Stimulated activated CD4-positive, alpha-beta T cell treated with anti-CD3 and anti-CD28 coated beads, TNF-alpha, amount 100 ng/mL, for 24 hours (primary cell): ENCODE measurements at regions not wholly inside any gene's neighbourhood (a gene's known extent, or its start where the extent isn't known, plus 50 kb on each side); places are given as distances from the start of the nearest gene placed in this dataset.
A peak's percentile ranks its signal among the peaks of the same experiment; 100 is the strongest.
"Not testable (repeated sequence)": the region's sequence is repeated elsewhere in the genome, so short reads cannot be mapped to it uniquely, and the experiment has no call there.

Experiments
- DNase-seq, 3 experiments: peaks; one replicate each; pipeline ENCODE4 v3.0.0-alpha.2; 2020; ENCODE audit warnings: low read depth in 3 of 3

DNA sequence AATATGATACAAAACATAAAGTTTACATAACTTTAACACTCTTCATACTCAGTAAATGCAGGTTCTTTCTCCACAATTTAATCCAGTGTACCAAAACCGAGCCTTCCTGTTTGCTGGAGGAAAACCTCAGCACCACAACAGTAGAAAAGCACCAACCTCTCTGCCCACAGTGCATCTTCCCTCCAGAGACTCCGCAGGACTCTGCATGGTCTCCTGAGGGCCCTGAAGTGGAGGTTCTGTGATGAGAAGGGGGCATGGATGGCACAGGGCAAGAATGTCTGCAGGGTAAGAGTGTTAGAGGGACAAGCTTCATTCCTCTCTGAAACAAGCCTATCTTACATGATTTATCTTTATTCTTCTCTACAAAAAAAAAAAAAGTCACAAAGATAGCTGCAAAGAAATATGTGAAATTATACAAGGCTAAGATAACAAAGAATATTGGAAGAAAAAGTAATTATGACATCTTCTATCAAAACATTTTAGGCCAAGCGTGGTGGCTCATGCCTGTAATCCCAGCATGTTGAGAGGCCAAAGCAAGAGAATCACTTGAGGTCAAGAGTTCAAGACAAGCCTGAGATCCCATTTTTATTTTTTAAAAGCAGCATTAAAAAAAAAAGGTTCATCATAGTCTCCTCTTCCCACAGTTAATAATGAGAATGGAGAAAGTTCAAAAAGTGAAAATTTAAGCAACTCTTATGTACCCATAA, 102.0 kb downstream of the VPREB1 start:
- no peak for DNase-seq

DNA sequence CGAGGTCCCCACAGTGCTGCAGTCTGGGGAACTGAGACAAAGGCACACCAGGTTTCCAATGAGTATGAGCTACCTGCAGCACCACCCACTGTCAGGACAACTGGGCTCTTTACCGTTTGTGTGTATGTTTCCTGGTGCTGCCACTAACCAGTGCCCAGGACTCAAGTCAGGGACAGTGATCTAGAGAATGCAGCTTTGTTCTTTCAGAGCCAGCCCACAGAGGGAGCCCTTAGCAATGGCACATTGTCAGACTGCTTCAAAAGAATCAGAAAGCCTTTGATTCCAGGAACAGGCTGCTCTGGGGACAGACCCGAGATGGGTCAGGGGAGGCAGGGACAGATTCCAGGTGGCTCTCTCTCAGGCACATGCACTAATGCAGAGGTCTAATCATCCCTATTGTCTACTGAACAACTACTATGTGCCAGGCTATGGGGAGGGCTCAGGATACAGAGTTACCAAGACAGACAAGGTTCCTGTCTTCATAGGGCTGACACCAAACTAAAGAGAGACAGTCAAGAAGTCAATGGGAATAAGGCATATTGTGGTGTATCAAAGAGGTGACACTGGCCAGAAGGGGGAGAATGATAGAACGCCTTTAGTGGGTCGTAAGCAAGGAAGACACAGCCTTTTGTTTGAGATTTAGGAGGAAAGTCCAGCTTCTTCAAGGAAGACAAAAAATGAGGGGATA, 103.7 kb downstream of the VPREB1 start:
- DNase-seq, result no peak

DNA sequence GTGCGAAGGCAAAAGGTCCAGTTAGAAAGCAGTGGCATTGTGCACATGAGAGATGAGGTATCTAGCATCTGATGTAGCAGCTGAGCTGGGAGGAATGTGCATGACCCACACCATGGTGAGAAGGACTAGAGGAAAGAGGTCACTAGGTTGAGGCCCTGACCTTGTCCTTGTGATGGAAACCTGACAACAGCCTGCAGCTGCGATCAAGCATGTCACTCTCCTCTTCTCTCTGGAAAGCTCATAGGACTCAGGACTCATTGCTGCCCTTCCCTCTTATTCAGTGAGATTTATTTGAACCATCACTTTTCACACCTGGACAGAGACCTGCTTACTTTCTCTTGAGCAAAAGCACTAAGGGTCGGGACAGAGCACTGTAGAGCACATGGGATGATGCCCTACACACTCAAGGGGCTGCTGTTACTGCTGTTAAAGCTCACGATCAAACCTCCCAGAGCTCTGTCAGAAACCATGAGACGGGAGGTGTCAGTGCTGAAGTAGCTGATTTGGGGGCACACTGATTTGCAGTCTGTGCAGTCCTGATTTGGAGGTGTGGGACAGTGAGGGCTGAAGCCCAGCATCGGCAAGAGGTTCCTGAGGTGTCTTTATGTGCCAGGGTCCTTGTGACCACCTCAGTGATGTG, 104.3 kb downstream of the VPREB1 start:
- DNase-seq, result no peak

DNA sequence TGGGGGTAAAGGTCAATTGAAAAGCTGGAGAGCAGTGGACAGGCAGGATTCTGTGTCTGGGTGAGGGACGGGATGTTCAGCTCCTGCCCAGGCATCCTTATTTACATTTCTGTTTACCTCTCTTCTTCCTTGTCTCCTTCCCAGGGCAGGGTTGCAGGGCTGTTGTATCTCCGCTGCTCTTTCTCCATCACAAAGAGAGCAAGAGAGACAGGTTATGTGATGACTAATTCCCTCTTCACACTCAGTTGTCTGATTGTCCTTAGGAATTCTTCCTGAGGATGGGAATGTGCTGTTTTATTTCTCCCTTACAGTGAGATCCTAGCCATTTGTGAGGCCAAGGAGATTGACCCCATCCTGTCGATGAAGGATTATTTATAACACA, 104.9 kb downstream of the VPREB1 start:
- no peak for DNase-seq

DNA sequence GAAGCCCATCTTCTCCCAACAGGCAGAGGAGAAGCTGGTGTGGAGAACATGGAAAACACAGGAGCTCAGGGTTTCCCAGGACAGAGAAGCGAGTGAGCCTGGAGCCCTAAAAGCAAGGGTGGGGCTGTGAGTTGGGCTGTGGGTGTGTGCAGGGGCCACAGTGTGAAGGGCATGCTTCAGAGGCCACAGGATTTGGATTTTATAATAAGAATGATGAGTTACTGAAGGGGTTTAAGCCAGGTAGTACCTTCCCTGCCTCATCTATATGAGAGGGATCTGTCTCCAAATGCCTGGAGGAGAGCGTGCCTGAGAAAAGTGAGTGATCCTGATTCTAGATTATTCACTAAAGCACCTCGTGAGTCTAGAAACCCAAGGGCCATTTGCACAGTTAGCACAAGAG, 106.8 kb downstream of the VPREB1 start:
- no peak for DNase-seq

DNA sequence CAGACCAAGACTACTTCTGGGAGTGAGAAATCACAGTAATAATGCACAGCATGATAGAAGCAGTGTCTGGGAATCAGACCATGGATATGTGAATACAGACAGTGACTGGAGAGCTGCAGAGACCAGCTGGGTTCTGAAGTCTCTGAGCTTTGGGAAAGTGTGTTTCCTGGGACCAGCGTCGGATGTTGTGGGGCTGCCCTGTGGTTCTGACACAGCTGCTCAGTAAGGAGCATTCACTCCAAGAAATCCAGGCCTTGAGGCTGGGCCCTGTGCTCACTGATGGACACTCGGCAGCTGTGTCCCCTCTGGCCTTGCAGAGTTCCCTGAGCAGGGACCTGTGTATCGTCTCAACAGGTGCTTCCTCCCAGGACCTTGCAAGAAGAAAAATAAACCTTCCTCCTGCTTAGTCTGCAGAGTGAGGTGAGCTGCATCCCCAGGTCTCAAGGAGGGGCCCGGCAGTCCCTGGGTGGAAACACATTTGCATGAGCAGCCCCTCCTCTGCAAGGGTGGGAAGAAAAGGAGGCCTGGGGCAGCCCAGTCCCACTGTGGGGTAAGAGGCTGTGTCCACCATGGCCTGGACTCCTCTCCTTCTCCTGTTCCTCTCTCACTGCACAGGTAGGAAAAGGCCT, 107.9 kb downstream of the VPREB1 start:
- DNase-seq, result no peak

DNA sequence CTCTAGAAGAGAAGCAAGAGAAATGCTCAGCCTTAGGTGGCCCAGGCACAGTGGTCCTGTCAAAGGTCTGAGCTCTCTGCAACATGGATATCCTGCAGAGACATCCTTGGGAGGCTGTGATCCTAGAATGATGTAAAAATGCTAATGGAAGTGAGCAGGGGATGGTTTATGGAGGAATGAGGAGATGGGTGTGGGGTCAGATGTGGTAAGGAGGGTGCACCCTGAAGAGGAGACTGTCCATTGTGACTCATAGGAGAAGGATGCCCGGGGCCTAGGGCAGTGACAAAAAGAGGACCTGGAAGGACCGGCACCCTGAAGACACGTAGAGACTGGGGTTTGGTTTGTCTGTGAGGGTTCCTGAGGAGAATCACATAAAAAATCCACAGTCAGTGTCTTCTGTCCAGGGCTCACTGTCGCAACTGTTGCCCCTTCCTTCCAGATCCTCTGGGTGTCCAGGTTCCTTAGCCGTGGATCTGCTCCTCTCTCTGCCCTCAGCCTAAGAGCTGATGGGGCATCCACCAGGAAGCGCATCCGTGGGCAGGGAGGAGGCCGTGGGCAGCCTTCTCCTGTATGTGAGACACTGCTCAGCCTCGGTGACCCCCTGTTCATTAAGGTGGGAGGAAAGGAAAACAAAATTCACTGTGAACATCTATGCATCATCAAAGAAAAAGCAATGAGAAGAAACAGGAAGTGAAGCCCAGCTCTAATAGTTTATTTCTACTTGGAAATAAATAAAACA, 110.7 kb downstream of the VPREB1 start:
- DNase-seq, result no peak

DNA sequence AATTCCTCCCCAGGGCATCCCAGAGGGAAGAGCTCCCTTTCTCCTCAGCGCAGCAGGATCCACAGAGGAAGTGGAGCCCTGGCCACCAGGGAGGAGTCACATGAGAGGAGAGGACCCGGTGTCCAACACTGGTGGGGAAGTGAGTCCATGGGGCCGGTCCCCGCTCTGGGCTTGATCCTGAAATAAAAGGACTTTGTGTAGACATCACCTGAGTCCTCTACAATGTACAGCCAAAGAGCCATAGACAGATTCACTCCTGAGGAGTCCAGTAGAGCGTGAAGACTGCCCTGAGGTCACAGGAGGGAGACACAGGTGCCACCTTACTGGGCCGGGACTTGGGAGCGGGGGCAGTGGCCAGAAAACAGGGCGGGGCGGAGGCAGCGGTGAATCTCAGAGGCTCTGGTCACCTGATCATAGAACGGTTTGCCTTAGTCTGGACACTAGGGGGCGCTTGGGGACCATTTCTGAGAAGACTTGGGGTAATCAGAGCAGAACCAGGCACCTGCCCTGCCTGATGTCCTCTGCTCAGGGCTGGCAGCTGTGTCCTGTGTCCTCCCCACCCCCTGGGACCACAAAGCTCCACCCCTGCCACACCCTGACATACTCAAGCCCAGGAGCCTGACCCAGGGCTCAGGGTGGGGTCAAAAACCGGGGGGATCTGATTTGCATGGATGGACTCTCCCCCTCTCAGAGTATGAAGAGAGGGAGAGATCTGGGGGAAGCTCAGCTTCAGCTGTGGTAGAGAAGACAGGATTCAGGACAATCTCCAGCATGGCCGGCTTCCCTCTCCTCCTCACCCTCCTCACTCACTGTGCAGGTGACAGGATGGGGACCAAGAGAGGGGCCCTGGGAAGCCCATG, 112.7 kb downstream of the VPREB1 start:
- DNase-seq, result peak; percentile 59 to 75 (median 59)

DNA sequence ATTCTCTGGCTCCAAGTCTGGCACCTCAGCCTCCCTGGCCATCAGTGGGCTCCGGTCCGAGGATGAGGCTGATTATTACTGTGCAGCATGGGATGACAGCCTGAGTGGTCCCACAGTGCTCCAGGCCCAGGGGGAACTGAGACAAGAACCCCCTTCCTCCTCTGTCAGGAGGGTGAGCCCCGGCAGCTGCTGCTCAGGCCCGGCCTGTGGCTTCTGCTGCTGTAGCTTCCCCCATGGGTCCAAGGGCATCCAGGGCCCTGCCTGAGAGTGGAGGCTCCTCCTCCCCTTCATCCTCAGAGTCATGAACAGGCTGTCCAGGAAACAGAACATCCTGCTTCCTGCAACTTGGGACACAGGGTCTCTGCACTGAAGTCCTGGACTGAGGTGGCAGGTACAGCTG, 113.6 kb downstream of the VPREB1 start:
- no peak for DNase-seq

DNA sequence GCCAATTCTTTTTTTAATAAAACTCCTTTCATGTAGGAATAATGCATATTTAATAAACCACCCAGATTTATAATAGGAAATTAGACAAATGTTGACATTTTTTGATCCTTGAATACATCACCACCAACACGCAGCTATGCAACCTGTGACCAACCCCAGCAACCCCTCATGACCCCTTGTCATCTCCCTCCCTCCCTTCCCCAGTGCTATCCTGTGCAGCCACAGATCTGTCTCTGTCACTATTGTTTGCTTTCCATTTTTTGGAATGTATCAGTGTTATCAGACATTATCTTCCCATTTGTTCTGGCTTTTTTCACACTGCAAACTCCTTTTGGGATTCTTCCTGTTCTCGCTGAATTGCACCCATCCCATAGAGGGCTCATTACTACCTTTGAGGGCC, 114.1 kb downstream of the VPREB1 start:
- DNase-seq, result no peak

DNA sequence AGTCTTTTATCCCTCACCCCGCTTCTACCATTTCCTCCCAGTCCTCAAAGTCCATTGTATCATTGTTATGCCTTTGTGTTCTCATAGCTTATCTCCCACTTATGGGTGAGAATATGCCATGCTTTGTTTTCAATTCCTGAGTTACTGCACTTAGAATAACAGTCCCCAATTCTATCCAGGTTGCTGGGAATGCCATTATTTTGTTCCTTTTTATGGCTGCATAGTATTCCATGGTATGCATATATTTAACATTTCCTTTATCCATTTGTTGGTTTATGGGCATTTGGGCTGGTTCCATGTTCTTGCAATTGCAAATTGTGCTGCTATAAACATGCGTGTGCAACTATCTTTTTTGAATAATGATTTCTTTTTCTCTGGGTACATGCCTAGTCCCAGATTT, 114.9 kb downstream of the VPREB1 start:
- DNase-seq, result no peak

DNA sequence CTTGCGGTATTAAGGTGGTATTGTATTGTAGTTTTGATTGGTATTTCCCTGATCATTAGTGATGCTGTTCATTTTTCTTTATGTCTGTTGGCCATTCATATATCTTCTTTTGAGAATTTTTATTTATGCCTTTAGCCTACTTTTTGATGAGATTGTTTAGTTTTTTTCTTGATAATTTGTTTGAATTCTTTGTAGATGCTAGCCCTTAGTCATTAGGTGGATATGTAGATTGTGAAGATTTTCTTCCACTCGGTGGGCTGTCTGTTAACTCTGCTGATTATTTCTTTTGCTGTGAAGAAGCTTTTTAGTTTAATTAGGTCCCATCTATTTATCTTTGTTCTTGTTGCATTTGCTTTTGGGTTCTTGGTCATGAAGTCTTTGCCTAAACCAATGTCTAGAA, 115.4 kb downstream of the VPREB1 start:
- DNase-seq, result no peak

DNA sequence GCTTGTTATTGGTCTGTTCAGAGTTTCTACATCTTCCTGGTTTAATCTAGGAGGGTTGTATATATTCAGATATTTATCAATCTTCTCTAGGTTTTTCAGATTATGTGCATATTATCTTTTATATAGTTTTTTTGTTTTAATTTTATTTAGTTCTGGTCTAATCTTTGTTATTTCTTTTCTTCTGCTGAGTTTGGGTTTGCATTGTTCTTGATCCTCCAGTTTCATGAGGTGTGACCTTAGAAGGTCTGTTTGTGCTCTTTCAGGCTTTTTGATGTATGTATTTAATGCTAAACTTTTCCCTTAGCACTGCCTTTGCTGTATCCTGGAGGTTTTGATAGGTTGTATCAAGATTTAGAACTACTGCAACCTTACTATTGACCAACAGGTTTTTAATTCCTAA, 117.7 kb downstream of the VPREB1 start:
- no peak for DNase-seq

DNA sequence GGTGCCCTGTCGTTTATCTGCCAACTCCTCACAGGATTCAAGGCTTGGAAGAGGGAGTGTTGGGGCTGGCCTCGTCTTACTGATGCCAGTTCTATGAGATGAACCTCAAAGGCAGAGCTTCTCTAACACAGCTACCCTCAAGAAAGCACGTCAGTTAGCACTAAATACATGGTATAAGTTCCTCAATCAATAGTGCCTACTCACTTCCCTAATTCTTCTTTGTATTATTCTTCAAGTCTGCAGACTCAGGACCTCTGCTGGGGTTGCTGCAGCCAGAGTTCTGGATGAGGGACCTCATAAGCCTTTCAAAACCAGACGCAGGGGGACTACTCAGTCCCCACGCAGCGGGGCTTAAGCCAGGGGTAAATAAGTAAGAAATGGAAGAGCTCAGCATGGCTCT, 118.3 kb downstream of the VPREB1 start:
- no peak for DNase-seq

DNA sequence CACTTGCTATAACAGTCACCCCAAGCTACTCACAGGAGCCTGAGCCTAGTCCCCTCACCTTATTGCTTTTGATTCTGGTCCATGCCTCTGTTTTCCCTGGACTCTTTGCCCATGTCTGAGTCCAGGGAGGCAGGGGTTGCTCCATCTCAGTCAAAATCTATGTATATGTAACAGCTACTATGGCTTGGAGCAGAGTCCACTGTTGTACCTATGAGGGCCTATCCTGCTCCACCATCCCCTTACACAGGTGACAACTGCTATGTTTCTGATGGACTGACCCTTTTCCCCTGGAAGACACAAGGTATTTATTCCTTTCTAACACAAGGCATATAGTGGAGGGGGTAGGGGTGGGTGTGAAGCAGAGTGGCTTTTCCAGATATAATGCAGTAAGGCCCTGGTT, 119.6 kb downstream of the VPREB1 start:
- DNase-seq, result no peak

DNA sequence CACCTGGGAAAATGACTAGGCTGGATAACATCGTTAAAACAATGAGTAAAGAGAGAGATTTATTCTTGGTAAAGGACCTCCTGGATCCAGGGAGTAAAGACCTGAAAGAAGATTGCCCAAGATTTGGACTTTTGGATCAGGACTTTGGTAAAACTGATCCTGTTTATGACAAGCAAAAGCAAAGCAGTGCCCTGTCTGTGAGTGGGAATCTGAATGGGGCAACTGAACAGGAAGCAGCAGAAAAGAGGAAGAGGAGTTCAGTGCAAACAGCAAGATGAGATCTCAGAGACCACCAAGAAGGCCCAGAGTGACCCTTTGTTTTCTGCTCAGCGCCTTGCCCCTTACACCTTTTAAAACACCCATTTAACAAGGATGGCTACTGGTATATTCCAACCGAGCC, 122.0 kb downstream of the VPREB1 start:
- DNase-seq, result no peak

DNA sequence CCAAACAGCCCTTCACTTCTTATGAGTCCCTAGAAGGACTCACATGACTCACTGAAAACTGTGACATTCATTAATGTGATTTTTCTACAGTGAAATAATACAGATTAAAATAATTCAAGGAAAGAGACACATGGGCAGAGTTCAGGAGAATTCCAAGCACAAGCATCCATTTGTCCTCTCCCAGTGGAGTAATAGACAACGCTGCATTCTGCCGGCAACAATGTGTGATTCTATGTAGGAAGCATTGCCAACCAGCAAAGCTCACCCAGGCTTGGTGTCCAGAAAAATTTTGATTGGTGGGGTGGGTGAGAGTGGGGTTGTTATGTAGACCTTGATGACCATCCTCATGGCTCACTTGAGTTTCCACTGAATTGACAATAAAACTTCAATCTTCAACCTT, 123.9 kb downstream of the VPREB1 start:
- DNase-seq, result no peak

DNA sequence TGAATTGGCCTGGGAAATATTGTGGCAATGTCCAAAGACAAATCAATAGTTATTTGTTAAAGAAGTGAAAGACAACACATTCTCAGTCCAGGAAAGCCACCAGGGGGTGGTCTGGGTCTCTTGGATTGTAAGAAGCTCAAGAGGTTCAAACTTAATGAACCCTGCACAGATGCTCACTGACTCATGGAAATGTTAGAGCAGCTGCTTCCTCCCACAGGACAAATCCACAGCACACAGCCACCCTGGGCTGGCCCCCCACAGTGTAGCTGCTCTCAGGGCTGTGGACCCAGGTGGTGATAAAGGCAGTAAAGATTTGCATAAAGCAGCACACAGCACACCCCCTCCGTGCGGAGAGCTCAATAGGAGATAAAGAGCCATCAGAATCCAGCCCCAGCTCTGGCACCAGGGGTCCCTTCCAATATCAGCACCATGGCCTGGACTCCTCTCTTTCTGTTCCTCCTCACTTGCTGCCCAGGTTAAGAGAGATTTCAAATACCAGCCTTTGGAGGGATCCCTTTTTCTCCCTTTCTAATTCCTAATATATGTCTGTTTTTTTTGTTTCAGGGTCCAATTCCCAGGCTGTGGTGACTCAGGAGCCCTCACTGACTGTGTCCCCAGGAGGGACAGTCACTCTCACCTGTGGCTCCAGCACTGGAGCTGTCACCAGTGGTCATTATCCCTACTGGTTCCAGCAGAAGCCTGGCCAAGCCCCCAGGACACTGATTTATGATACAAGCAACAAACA, 124.8 kb downstream of the VPREB1 start:
- DNase-seq, result not testable (repeated sequence)

DNA sequence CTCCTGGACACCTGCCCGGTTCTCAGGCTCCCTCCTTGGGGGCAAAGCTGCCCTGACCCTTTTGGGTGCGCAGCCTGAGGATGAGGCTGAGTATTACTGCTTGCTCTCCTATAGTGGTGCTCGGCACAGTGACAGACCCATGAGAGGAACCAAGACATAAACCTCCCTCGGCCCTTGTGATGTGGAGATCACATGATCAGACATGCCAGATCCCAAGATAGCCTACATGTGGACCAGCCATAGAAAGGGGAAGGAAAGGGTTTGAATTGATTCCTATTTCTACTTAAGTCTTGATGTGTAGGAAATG, 125.3 kb downstream of the VPREB1 start:
- DNase-seq, result no peak

DNA sequence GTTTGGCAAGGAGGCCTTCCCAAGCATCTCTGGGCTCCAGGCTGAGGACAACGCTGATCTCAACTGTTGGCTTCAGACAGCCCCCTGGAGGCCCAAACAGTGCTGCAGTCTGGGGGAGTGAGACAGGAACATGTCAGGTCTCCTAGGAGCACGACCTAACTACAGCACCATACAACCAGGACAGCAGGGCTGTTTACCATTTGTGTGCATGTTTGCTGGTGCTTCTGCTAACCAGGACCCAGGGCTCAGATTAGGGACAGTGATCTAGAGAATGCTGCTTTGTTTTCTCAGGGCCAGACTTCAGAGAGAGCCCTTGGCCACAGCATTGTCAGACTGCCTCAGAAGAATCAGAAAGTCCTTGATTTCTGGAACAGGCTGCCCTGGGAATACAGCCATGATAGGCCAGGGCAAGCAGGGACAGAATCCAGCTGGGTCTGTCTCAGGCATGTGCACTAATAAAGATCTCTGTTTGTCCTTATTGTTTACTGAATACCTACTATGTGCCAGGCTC, 126.5 kb downstream of the VPREB1 start:
- DNase-seq, result no peak
